Activated CD8-positive, alpha-beta T cell treated with anti-CD3 and anti-CD28 coated beads, Interleukin-2, amount 10 ng/mL, durations not matched to agents 7 days and 5 days (primary cell): ENCODE measurements at regions not wholly inside any gene's neighbourhood (a gene's known extent, or its start where the extent isn't known, plus 50 kb on each side); places are given as distances from the start of the nearest gene placed in this dataset.

Experiments
- ATAC-seq: fragments of 150-1000 bp; cut with Tn5 transposase; one replicate; pipeline ENCODE4 v1.10.0; 2021; ENCODE audit warnings: moderate library complexity
- CTCF ChIA-PET: fragments of 350-600 bp; sonication (Branson Sonifier 250); formaldehyde crosslinking; loops from one replicate; lab custom pipeline; 2021; ENCODE audit warnings: antibody characterized with exemption; lab: Charles Lee
- POLR2A ChIA-PET: fragments of 350-600 bp; sonication (Branson Sonifier 250); formaldehyde crosslinking; loops from one replicate; lab custom pipeline; 2021; ENCODE audit warnings: antibody characterized with exemption; lab: Charles Lee
- DNase-seq: peaks from one replicate; pipeline ENCODE4 v3.0.0-alpha.2; 2020
- H3K27ac Mint-ChIP-seq: one replicate; pipeline ENCODE4 v1.8.0; 2021; ENCODE audit warnings: mild to moderate bottlenecking, mixed read lengths
- H3K27me3 Mint-ChIP-seq: one replicate; pipeline ENCODE4 v1.8.0; 2021; ENCODE audit warnings: low read depth, mixed read lengths
- H3K36me3 Mint-ChIP-seq: one replicate; pipeline ENCODE4 v1.8.0; 2021; ENCODE audit warnings: low read depth, mixed read lengths
- H3K4me1 Mint-ChIP-seq: one replicate; pipeline ENCODE4 v1.8.0; 2021; ENCODE audit warnings: low read depth, mixed read lengths
- H3K4me3 Mint-ChIP-seq: one replicate; pipeline ENCODE4 v1.8.0; 2021; ENCODE audit warnings: mild to moderate bottlenecking, mixed read lengths
- H3K9me3 Mint-ChIP-seq: one replicate; pipeline ENCODE4 v1.8.0; 2022; ENCODE audit warnings: mixed read lengths; ENCODE audit not compliant: insufficient read depth

DNA sequence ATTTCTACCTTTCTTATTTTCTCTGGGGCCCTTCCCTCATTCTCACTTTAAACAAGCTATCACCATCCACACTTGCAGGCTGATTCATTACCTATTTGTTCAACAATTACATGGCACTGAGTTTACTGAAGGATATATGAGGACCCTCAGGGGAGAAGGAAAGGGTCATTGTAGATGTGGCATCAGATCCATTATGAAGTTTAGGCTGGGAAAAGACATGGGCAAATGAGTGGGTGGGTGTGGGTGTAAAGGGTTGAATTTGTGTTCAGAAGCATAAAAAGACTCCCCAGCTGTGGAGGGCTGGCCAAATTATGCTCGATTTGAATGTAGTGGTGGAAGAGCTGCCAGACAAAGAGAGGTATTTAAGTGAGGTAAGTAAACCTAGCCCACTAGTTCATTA lies 55.9 kb upstream of the MTAP start:
- no peak for DNase-seq
- Mint-ChIP-seq H3K9me3 (no peaks in the 10 kb centered on the region), H3K4me3 (no peak overlapping the region), H3K27me3 (peaks cover 47% of the 10 kb centered on the region), H3K27ac (no peak overlapping the region), H3K36me3 (no peaks in the 10 kb centered on the region), H3K4me1 (no peaks in the 10 kb centered on the region)
- ATAC-seq: no peak
- ChIA-PET POLR2A (interaction anchor here (0.7 kb wide), 1 partner anchor 35 kb away, joined by 5 read pairs; no protein-coding TSS in a partner anchor), CTCF (no interaction called here)

DNA sequence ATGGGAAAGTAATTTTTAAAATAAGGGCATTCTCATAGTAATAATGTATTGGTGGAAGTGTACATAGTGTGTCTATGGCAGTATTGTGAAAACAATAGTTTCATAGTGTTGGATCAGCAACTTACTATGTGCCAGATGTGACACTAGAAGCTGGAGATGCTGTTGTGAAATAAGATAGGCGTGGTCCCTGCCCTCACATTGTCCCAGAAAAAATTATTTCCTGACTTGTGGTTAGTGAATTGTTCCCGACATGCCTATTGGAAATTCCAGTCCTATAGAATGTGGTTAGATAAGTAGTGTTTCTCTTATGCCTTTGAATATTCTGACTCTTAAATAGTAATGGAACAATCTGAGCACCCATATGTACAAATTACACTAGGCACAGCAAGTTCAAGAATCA lies 55.3 kb upstream of the MTAP start:
- no peaks in the 10 kb centered on the region for H3K36me3 Mint-ChIP-seq
- no peaks in the 10 kb centered on the region for H3K9me3 Mint-ChIP-seq
- H3K4me3 Mint-ChIP-seq: no peak overlapping the region
- ChIA-PET CTCF (no interaction called here), POLR2A (no interaction called here)
- ATAC-seq (no peak), DNase-seq (no peak)
- H3K4me1 Mint-ChIP-seq: no peaks in the 10 kb centered on the region
- H3K27ac Mint-ChIP-seq: no peak overlapping the region
- H3K27me3 Mint-ChIP-seq: peaks cover 52% of the 10 kb centered on the region

DNA sequence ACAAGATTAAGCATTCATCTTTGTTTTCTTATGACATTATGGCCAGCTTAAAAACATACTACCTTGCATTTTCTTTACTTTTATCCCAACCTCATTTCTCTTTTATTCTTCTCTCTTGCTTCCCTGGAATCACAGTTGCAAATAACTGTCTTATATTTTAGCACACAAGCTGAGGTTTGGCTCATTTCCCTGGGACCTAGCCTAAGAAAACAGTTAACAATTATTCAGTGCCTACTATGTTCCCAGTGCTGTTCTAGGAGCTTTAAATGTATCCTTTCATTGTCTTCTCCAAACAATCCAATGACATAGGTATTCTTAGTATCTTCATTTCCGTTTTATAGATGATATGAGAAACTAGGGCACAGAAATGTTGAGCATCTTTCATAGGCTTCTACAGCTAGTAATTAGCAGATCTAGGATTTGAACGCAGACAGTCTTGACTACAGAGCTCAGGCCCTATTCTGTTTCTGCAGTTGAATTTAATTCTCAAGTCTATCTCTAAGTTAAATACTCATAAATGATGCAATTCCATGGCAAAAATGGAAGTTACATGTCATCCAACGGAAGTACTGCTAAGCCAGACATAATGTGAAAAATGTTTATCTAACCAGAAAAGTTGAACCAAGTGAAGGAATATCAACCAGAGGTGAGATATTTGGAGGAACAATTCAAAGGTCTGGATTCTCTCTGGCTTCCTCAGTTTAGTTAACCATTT lies 52.3 kb upstream of the MTAP start:
- ATAC-seq (no peak), DNase-seq (no peak)
- no peaks in the 10 kb centered on the region for H3K36me3 Mint-ChIP-seq
- H3K4me3 Mint-ChIP-seq: no peak overlapping the region
- H3K27me3 Mint-ChIP-seq: peaks cover 47% of the 10 kb centered on the region
- H3K27ac Mint-ChIP-seq: no peak overlapping the region
- ChIA-PET CTCF (no interaction called here), POLR2A (no interaction called here)
- H3K9me3 Mint-ChIP-seq: no peaks in the 10 kb centered on the region
- H3K4me1 Mint-ChIP-seq: no peaks in the 10 kb centered on the region

DNA sequence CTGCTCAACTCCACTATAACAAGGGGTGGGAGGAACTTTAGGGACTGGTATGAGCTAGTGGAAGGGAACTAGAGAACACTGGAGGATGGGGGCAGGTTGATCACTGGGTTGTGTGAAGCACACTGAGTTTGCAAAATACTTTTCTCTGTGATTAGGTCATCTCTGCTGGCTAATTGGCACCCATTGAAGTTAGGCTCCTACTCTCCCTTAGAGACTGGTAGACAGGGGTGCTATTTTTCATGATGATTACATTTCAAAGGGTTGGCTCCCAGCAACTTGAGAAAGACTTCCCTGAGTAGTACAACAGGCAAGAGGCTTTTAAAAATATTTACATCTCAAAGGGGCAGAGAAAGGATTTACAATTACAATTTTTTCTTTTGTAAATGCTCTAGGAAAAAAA lies 50.4 kb upstream of the MTAP start:
- H3K27me3 Mint-ChIP-seq: peaks cover 51% of the 10 kb centered on the region
- H3K27ac Mint-ChIP-seq: no peak overlapping the region
- H3K4me1 Mint-ChIP-seq: no peaks in the 10 kb centered on the region
- POLR2A ChIA-PET: no interaction called here
- H3K4me3 Mint-ChIP-seq: no peak overlapping the region
- DNase-seq (no peak), ATAC-seq (no peak)
- H3K9me3 Mint-ChIP-seq: no peaks in the 10 kb centered on the region
- CTCF ChIA-PET: no interaction called here
- no peaks in the 10 kb centered on the region for H3K36me3 Mint-ChIP-seq
